ENCODE measurements at regions not wholly inside any gene's neighbourhood (a gene's known extent, or its start where the extent isn't known, plus 50 kb on each side); places are given as distances from the start of the nearest gene placed in this dataset.

- TF ChIP-seq GATA3 (IDR thresholded peaks at IDR 0.05; ENCODE audit: low read depth, low read length) (no peak), GATA2 (IDR thresholded peaks at IDR 0.05; ENCODE audit: low read depth, low read length) (no peak)
Measured at GRCh38 chr15:93202405-93202804, 113.4 kb upstream of the RGMA start.

- TF ChIP-seq GATA3 (IDR thresholded peaks at IDR 0.05; ENCODE audit: low read depth, low read length), result no peak
- TF ChIP-seq GATA2 (IDR thresholded peaks at IDR 0.05; ENCODE audit: low read depth, low read length), result no peak
Measured at GRCh38 chr15:93201940-93202339, 112.9 kb upstream of the RGMA start.

DNA sequence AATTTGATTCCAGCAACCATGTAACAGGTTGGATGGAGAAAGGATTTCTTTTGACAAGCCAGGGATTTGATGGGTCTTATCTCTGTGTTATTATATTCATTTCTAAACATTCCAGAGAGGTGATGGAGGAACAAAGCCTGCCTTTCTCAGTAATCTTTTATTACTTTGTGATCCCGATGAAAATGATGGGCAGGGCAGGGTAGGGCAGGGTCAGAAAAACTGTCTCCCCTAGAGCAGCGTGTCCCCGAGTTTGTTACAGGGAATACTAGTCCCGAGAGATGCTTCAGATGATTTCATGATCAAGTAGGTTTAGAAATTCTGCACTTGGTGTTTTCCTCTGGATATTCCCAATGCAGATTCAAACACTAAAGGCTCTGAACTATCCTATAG lies 111.8 kb upstream of the RGMA start:
- TF ChIP-seq GATA3 (IDR thresholded peaks at IDR 0.05; ENCODE audit: low read depth, low read length) (no peak), GATA2 (IDR thresholded peaks at IDR 0.05; ENCODE audit: low read depth, low read length) (no peak)

GRCh38 chr15:93200081-93200836 lies 111.2 kb upstream of the RGMA start:
- TF ChIP-seq GATA3 (IDR thresholded peaks at IDR 0.05; ENCODE audit: low read depth, low read length), result no peak
- no peak for TF ChIP-seq GATA2 (IDR thresholded peaks at IDR 0.05; ENCODE audit: low read depth, low read length)

DNA sequence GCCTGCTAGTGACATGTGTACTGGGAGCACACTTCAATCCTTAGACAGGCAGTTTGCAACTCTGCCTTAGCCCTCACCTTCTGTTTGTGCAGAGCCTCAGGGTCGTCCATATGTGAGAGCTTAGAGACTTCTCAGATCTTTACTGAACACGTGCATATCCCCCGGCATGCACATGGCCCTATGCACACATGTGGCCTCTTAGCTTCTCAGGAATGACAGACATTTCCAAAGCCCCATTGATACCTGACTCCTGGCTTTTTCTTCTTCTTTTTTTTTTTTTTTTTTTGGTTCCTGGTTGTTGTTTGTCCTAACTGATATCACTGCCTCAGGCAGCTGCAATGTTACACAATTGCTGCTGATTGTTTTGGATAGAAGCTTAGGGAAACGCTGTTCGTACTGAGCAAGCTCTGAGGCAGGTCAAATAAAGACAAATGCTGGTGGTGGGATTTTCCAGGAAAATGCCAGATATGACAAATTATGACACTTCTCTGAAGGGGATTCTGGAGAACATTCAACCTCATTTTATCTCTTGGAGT lies 107.2 kb upstream of the RGMA start:
- no peak for TF ChIP-seq GATA3 (IDR thresholded peaks at IDR 0.05; ENCODE audit: low read depth, low read length)
- no peak for TF ChIP-seq GATA2 (IDR thresholded peaks at IDR 0.05; ENCODE audit: low read depth, low read length)

GRCh38 chr15:93195109-93195508 lies 106.1 kb upstream of the RGMA start:
- no peak for TF ChIP-seq GATA3 (IDR thresholded peaks at IDR 0.05; ENCODE audit: low read depth, low read length)
- TF ChIP-seq GATA2 (IDR thresholded peaks at IDR 0.05; ENCODE audit: low read depth, low read length), result no peak

DNA sequence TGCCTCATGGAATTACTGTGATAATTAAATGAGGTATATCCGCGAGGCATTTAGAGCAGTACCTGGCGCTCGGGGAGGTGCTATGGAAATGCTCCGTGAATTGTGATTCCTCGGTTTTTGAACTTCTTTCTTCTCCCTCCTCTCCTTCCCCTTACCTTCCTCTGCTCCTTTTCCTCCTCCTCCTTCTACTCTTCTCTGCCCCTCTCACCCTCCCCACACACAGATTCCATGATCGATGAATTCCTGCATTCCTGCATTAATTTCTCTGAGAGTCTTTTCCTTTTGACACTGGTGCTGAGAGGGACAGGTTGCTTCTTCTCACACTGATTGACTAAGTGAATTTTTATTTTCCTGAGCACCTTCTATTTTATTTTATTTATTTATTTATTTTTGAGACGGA lies 101.2 kb upstream of the RGMA start:
- TF ChIP-seq GATA2 (IDR thresholded peaks at IDR 0.05; ENCODE audit: low read depth, low read length) (no peak), GATA3 (IDR thresholded peaks at IDR 0.05; ENCODE audit: low read depth, low read length) (no peak)

- no peak for TF ChIP-seq GATA3 (IDR thresholded peaks at IDR 0.05; ENCODE audit: low read depth, low read length)
- TF ChIP-seq GATA2 (IDR thresholded peaks at IDR 0.05; ENCODE audit: low read depth, low read length), result no peak
Measured at GRCh38 chr15:93189561-93189960, 100.5 kb upstream of the RGMA start.

- TF ChIP-seq GATA2 (IDR thresholded peaks at IDR 0.05; ENCODE audit: low read depth, low read length) (no peak), GATA3 (IDR thresholded peaks at IDR 0.05; ENCODE audit: low read depth, low read length) (no peak)
Measured at GRCh38 chr15:93188236-93188635, 99.2 kb upstream of the RGMA start.

- TF ChIP-seq GATA2 (IDR thresholded peaks at IDR 0.05; ENCODE audit: low read depth, low read length) (no peak), GATA3 (IDR thresholded peaks at IDR 0.05; ENCODE audit: low read depth, low read length) (no peak)
Measured at GRCh38 chr15:93185796-93186195, 96.8 kb upstream of the RGMA start.

DNA sequence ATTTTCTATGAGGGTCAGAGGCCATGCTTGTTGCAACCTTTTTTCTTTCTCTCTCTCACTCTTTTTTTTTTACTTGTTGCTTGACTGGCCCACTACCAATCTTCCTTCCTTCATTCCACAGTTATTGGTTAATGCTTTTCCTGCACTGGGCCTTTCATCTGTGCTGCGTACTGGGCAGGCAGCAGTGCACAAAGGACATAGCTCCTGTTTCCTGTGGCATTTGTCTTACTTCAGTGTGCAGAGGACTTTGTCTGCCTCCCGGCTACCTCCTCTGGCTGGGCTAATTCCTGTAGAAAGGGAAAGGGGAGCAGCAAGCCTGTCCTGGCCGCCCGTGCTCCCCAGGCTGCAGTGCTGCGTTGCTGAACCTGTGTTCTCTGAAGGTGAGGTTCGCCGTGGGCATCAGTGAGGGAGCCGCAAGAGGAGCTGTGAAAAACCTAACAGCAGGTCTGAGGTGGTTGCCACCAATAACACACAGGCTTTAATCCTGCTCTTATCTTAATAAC lies 93.7 kb upstream of the RGMA start:
- TF ChIP-seq GATA2 (IDR thresholded peaks at IDR 0.05; ENCODE audit: low read depth, low read length), result no peak
- TF ChIP-seq GATA3 (IDR thresholded peaks at IDR 0.05; ENCODE audit: low read depth, low read length), result no peak

- TF ChIP-seq GATA3 (IDR thresholded peaks at IDR 0.05; ENCODE audit: low read depth, low read length), result no peak
- no peak for TF ChIP-seq GATA2 (IDR thresholded peaks at IDR 0.05; ENCODE audit: low read depth, low read length)
Measured at GRCh38 chr15:93180656-93181055, 91.6 kb upstream of the RGMA start.

GRCh38 chr15:93180128-93180527 lies 91.1 kb upstream of the RGMA start:
- TF ChIP-seq GATA2 (IDR thresholded peaks at IDR 0.05; ENCODE audit: low read depth, low read length) (no peak), GATA3 (IDR thresholded peaks at IDR 0.05; ENCODE audit: low read depth, low read length) (no peak)

DNA sequence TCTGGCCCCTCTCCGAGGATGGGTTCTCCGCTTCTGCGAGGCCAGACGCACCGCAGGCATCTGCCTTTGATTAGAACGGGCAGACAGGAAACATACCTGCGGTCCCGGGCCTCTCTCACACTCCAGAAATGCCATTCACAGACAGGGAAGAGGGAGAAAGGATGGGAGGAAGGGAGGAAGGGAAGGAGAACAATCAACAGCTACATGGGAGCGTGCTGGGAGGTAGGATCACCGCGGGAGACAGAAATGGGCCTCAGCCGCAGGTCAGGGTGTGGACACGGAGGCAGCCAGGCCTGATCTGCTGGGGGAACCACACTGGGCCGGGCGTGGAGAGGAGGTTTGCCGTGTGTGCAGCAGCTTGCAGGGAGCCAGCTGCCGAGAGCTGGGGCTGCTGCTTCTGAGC lies 90.7 kb upstream of the RGMA start:
- no peak for TF ChIP-seq GATA2 (IDR thresholded peaks at IDR 0.05; ENCODE audit: low read depth, low read length)
- no peak for TF ChIP-seq GATA3 (IDR thresholded peaks at IDR 0.05; ENCODE audit: low read depth, low read length)

DNA sequence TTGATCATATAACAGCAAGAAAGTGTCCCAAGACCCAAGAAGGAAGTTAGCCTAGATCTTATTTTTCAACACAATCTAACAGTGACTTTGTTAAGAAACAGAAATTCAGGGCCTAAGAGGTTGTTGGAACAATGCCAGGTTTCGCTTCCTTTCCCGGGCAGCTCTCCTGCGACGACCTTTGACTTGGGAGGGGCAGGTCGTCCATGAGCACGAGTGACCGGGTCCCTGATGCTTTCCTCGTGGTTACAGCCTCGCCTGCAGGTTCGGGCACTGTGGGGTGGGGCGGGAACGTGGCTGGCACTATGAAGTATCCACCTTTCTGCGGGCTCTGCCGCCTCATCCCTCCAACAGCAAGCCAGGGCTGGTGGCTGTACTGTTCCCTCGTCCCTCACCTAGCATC lies 90.1 kb upstream of the RGMA start:
- TF ChIP-seq GATA3 (IDR thresholded peaks at IDR 0.05; ENCODE audit: low read depth, low read length) (no peak), GATA2 (IDR thresholded peaks at IDR 0.05; ENCODE audit: low read depth, low read length) (no peak)

Data from SH-SY5Y (cell line).